Umbilical cord (tissue), 1 donor: ENCODE measurements at regions not wholly inside any gene's neighbourhood (a gene's known extent, or its start where the extent isn't known, plus 50 kb on each side); places are given as distances from the start of the nearest gene placed in this dataset.

Source experiments
- DNase-seq: peaks from one replicate; pipeline ENCODE4 v3.0.0-alpha.2; 2015; ENCODE audit warnings: low spot score

GRCh38 chr11:12315024-12315423, 62.3 kb upstream of the PARVA start:
- DNase-seq: no peak

GRCh38 chr11:12316432-12316831, 60.9 kb upstream of the PARVA start:
- DNase-seq: no peak

GRCh38 chr11:12318791-12319438, 58.5 kb upstream of the PARVA start:
- DNase-seq: peak; percentile 85

GRCh38 chr11:12319461-12319951, 57.9 kb upstream of the PARVA start:
- peak; percentile 10 for DNase-seq

- peak; percentile 9 for DNase-seq
Observed at GRCh38 chr11:12319988-12320387, 57.4 kb upstream of the PARVA start.

- DNase-seq: peak; percentile 11
Observed at GRCh38 chr11:12321217-12321937, 56.0 kb upstream of the PARVA start.

- no peak for DNase-seq
Observed at GRCh38 chr11:12324585-12324984, 52.8 kb upstream of the PARVA start.
